Stimulated activated CD8-positive, alpha-beta memory T cell treated with anti-CD3 and anti-CD28 coated beads, Interleukin-15, amount 100 ng/mL, for 48 hours (primary cell): ENCODE measurements at regions not wholly inside any gene's neighbourhood (a gene's known extent, or its start where the extent isn't known, plus 50 kb on each side); places are given as distances from the start of the nearest gene placed in this dataset.

ENCODE experiments used
- DNase-seq, 2 donors: peaks; one replicate each; pipeline ENCODE4 v3.0.0-alpha.2; 2020; ENCODE audit warnings: low read depth in 2 of 2

DNA sequence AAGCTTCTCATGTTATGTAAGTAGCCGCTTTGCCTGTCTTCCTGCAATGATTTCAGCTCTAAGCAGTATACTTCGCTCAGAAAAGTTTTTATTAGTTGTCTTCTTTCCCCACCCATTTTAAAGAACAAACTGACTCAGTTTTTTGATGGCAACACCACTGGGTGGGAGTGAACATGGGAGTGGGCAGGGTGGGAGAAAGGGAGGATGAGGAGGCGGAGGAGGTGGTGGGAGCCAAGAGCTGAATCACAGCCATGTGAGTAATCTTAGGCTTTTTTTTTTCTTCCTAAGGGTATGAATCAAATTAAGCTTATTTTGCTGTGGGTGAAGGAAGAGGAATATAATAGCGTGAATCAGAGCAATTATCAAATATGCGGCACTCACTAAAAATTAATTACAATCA, 574.3 kb upstream of the DIPK2B start:
- DNase-seq, result no peak

- DNase-seq, result no peak
These were observed 572.9 kb upstream of the DIPK2B start for GRCh38 chrX:45773572-45773971.

DNA sequence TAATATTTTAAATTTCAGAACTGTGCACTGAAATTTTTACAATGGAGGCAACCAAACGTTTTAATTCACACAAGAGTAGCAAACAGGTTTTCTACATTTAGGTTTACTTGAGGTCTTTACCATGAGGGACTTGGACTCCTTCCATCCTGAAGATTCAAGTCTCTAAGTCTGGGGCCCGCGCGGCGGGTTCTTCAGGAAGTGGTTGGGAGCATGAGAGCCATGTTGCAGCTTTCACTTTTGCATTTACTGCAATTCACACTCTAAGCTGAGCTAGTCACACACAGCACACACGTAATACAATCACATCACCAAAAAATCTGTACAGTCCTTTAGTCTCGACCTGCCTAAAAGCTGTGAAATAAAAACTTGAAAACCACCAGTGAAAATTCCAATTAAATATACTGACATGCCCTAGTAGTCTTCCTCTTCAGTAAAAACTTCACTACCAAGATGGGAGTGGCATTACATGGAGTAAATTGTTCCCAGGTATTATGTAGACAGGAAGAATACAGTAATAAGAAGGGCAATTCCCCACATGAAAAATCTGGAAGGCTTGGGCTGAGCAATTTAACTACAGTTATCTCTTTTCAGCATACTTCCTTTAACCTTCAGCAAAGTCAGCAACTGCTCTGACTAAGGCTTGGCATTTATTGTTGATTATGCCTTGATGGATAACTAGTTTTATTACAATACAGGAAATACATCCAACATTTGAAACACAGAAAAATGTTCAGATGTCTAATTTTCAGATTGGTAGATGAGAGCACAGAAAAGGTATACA, 571.1 kb upstream of the DIPK2B start:
- DNase-seq, result peak in 1 of 2 donors; percentile 26

DNA sequence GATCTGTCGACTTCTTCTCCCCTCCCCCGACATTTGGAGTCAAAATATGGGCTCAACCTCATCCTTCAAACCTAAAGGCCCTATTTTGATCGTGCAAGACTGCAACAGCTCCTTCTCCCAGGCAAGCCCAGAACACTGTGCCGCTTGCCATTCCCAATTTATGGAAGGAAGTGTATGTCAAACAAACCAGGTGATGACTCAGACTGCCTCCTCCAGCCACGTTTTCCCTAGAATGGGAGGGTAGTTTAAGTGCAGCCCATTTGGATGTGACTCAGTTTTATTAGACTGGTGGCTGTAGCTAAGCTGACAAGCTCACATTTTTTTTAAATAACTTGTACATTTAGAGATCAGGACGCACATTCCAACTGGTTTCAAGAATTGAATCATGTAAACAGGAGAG, 570.4 kb upstream of the DIPK2B start:
- no peak for DNase-seq

- DNase-seq, result peak in 1 of 2 donors; percentile 28
These were observed 569.3 kb upstream of the DIPK2B start for GRCh38 chrX:45769761-45770582.

DNA sequence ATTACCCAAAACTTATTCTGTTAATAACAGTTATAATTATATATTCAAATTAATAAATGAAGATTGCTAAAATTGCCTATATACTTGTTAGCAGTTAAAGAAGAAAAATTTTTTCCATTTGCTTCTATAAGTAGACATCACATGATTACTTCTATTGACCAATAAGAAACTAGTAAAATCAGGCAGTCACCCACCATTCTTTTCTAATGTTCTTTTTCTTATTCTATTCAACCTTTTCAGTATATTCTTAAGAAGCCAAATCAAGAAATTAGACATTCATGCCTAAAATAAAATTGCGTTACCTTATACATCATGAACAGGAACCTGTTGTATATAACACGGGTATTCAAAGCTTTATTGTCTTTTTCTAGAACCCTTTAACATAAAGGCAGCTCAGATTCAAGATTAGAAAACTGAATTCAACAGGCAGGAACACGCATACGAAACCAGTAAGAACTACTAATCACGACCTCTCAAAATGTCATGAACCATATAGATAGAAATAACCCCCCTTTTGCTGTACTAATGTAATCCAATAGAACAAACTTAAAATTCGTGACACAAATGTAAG, 568.1 kb upstream of the DIPK2B start:
- no peak for DNase-seq

DNA sequence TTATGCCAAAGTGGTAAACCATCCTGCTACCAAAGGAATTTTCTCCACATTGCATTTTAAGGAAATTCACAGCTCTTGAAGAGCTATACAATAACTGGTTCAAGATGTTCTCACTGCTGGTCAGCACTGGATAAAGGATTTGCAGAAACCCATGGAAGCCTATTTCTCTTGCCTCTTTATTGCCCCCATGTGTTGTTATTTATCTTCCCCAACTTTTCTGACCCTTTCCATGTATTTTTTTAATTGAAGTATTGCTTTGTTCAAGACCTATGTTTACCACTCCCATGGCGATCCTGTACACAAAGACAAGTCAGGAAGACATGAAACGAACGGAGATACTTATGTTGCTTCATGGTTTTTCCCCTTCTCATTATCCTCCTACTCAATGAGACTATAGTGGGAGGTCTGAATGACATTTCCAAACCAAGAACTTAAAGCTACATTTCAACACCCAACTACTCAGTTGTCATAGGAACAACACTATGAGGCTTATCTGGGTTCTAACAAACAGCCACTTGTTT, 566.4 kb upstream of the DIPK2B start:
- DNase-seq, result no peak

- no peak for DNase-seq
These were observed 565.1 kb upstream of the DIPK2B start for GRCh38 chrX:45765767-45766166.

- DNase-seq, result no peak
These were observed 564.6 kb upstream of the DIPK2B start for GRCh38 chrX:45765281-45765680.

DNA sequence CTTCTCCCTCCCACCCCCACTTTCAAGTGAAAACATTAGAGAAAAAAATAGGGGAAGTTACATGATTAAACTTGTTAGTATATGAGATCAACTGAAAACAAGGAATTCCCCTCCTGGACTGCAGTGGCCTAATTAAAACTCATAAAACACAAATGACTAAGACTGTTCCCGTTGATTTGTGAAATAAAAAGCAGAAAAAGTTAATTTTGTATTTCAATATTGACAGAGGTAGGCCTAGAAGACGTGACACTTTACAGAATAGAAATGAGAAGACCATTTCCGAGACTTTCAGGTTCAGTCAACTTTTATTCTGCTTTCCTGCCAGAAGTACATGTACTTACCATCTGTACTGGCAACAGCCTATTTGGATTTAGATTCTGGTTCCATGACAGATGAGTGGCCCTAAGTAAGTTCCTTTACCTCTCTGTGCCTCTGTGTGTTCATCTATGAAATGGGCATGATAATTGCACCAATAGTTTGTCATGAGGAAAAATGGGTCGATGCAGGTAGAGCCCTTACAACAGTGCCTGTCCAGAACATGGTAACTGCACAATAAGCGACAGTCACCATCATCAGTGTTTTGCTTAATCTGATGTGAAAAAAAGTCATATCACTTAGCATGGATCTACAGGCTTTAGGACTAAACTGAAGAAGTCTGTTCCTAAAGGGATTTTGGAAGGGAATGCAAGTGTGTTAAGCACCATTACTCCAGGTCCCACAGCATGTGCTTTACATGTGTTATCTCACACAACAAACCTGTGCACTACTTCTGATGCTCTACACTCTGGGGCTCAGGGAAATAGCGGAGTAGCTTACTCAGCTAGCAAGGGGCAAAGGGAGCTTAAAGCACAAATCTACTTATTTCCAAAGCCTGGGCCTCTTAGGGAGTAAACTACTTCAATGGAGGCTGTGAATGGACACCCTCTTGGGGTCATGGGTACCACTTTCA, 562.3 kb upstream of the DIPK2B start:
- DNase-seq, result no peak

DNA sequence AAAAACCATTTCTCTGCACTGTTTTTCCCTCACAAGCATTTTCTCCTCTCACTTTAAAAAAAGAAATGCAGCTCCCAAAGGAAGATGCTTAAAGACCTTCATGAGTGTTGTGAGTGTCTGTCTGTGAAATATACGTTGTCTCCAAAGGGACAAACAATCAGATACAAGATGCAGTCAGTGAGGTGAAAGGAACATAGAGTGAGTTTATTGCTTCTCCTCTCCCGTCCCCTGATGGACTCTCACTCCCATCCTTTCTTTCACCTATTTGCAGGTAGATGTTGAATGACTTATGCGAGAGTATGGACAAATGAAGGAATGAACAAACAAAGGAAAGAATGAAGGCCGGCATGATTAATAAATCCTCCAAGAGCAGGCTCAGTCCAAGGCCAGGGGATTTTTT, 561.2 kb upstream of the DIPK2B start:
- no peak for DNase-seq

DNA sequence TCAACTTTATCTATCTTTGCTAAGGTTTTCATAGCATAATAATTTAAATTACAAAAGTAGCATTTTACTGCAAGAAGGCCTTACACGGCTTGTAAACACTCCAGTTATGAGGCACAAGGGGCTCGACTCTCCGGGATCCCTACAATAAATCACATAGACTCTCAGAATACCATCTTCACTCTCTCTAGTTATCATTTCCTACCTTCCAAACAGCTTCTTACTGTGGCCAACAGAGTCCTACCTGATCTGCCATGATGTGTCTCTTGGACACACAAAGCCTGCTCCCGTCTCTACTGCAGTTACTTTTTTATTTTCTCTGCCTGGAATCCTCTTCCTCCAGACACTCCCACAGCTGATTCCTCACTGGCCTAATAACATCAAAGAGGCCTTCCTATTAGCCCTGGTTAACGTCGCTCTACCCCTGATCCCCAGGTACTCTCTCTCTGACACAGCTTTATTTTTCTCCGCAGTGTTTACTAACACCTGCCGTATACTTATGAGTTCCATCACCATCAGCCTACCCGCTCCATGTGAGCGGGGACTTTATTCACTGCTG, 559.6 kb upstream of the DIPK2B start:
- no peak for DNase-seq

- no peak for DNase-seq
These were observed 558.2 kb upstream of the DIPK2B start for GRCh38 chrX:45758738-45759397.

- DNase-seq, result peak; percentile 17 to 48
These were observed 557.6 kb upstream of the DIPK2B start for GRCh38 chrX:45758319-45758718.

GRCh38 chrX:45757272-45757671, 556.6 kb upstream of the DIPK2B start:
- DNase-seq, result no peak

- no peak for DNase-seq
These were observed 555.9 kb upstream of the DIPK2B start for GRCh38 chrX:45756557-45756956.

DNA sequence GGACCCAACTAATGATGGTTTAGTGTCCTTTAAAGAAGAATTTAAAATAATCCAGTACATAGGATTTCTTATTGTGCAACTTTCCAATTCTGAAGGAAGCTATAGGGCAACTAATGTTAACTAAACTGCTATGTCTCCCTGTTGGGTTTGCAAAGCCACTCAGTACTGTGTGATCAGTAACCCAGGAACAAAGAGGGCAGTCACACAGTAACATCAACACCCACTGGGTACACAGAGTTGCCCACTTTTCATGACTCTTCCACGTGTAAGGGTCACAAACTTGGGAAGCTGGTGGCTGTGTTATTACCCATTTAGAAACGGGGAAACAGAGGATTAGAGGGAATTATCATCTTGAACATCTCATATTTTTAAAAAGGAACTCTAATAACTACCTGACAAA, 555.0 kb upstream of the DIPK2B start:
- no peak for DNase-seq

DNA sequence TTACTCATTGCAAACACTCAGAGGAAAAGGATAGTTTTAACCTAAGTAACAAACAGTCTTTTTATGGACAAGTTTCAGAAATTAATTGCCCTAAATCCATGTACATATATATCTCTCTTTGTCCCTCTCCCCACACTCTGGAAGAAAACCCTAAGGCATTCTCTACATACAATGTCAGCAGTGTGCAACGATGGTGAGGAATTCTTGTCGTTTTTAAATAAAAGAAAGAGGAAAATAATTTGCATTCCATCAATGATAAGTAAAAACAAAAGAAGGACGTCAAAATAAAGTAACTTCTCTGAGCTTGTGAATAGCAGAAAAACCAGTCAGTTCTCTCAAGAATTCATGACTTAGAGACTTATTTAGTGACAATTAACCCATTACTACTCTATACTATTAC, 550.5 kb upstream of the DIPK2B start:
- no peak for DNase-seq

DNA sequence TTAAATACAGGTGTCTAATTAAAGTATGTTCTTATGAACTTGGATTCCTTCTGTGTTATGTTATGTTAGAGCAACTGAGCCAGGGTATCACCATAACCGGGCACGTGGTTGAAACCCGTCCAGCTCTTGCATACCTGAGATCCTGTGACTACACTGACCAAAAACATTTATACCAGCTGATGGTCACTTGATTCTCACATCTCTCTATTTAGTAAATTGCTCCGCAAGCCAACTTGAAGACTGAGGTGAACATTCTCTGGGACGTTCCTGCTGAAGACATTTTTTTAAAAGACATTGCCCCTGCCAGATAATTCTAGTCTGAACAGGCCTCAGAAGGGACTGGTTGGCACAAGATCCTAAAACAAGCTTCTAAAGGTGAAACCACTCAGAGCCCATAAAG, 550.0 kb upstream of the DIPK2B start:
- no peak for DNase-seq

- DNase-seq, result no peak
These were observed 548.7 kb upstream of the DIPK2B start for GRCh38 chrX:45749375-45749774.

DNA sequence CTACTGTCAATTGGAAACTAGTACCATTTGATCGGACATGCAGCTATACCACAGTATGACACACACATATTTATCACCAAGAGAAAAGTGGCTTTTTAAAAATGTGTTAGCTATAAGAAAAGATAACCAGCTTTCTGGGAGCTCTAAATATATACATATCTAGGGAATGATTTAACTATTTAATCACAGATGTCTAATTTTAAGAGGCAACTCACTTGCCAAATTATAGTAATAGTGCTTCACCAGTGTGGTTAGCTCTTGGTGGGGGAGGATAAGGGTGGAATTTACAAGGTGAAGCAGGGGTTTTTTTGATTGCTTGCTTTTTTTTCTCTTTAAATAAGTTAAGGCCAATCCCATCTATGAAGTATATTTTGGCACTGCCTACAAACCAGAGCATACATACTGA, 547.7 kb upstream of the DIPK2B start:
- no peak for DNase-seq
